Lower leg skin (tissue), 4 donors: ENCODE measurements at regions not wholly inside any gene's neighbourhood (a gene's known extent, or its start where the extent isn't known, plus 50 kb on each side); places are given as distances from the start of the nearest gene placed in this dataset.

ENCODE experiments used
- DNase-seq, 2 donors: peaks; one replicate each; pipeline ENCODE4 v3.0.0-alpha.2; 2019; ENCODE audit warnings: low spot score in 2 of 2
- H3K4me3 ChIP-seq: fragments of 200-600 bp; sonication (generic); 2 replicates; pipeline ENCODE4 v1.5.1; 2017; ENCODE audit warnings: mild to moderate bottlenecking, low read depth; ENCODE audit not compliant: poor library complexity, severe bottlenecking
- POLR2A ChIP-seq, 2 donors: fragments of 450-650 bp; IDR thresholded peaks; one replicate each; pipeline ENCODE4 v1.6.1; 2016 to 2017; ENCODE audit warnings: antibody characterized with exemption in 2 of 2, mild to moderate bottlenecking in 1 of 2, moderate library complexity in 1 of 2
- WGBS, 2 donors: methylation state at CpG; one replicate each; pipeline ENCODE4 v1.1.5; 2018; 5-methylcytosine and 5-hydroxymethylcytosine counted together
- intact Hi-C: fragments of 100-400 bp; cut with DNase I; formaldehyde crosslinking; loops from one replicate; pipeline ENCODE4 v1.15.0; 2023; ENCODE audit warnings: low total_unique reads
- TF ChIP-seq, protein P1 (sequence below), 3 donors: fragments of 450-650 bp; IDR thresholded peaks; one replicate each; pipeline ENCODE4 v1.5.1; 2016; ENCODE audit warnings: antibody characterized with exemption in 3 of 3, mild to moderate bottlenecking in 3 of 3, moderate library complexity in 2 of 3

DNA sequence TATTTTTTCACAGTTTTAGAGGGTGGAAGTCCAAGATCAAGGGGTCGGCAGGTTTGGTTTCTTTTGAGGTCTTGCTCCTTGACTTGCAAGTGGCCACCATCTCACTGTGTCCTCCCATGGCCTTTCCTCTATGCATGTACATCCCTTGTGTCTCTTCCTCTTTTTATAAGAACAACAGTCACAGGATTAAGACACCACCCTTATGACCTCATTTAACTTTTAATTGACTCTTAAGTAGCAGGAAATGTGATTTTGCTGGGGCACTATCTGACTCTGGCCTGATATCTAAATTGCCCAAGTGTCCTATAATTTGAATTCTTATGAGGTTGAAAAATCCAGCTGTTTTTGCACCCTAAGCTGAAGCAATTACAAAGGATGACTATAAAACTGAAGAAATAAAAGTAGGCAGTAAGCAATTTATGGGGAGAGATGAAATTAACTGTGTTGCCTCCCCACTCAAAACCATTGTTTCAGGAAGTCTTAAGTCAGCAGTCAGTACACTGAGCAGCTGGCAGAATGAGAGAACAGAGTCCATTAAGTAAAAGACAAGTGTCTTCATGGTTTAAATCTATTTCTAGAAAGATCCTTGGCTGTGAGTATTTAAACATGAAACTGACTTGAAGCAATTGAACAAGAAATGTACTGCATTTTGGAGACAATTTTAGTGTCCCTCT, 601.3 kb downstream of the SPRY1 start:
- WGBS, 2 donors, result 52 to 87% methylated on average over 1 of the region's 1 CpG
- H3K4me3 ChIP-seq, result no peak overlapping the region
- intact Hi-C loops, result no loop called here
- DNase-seq, result no peak
- TF ChIP-seq, protein P1, sequence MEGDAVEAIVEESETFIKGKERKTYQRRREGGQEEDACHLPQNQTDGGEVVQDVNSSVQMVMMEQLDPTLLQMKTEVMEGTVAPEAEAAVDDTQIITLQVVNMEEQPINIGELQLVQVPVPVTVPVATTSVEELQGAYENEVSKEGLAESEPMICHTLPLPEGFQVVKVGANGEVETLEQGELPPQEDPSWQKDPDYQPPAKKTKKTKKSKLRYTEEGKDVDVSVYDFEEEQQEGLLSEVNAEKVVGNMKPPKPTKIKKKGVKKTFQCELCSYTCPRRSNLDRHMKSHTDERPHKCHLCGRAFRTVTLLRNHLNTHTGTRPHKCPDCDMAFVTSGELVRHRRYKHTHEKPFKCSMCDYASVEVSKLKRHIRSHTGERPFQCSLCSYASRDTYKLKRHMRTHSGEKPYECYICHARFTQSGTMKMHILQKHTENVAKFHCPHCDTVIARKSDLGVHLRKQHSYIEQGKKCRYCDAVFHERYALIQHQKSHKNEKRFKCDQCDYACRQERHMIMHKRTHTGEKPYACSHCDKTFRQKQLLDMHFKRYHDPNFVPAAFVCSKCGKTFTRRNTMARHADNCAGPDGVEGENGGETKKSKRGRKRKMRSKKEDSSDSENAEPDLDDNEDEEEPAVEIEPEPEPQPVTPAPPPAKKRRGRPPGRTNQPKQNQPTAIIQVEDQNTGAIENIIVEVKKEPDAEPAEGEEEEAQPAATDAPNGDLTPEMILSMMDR (IDR thresholded peaks at IDR 0.05), result no peak
- no peak for TF ChIP-seq POLR2A (IDR thresholded peaks at IDR 0.05)

DNA sequence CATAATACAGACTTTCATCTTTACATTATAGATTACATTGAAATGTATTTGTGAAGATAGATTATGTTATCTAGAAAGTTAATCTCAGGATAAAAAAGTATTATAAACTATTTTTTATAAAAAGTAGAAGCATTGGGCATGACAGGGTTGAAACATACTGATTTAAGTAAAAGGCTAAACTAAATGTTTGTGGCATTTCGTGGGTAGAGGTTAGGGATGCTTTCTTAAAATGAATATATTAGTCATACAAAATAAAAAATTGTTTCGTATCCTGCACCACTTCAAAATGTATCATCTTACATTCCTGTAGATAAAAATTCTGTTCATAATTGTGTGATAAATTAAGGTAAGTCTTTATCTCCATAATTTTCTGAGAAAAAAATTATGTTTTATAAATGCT, 603.6 kb downstream of the SPRY1 start:
- no peak for DNase-seq
- WGBS, 2 donors, result 45 to 48% methylated on average over 2 of the region's 2 CpGs
- intact Hi-C loops, result no loop called here
- no peak for TF ChIP-seq POLR2A (IDR thresholded peaks at IDR 0.05)
- TF ChIP-seq, protein P1 (IDR thresholded peaks at IDR 0.05), result no peak
- H3K4me3 ChIP-seq, result no peak overlapping the region

DNA sequence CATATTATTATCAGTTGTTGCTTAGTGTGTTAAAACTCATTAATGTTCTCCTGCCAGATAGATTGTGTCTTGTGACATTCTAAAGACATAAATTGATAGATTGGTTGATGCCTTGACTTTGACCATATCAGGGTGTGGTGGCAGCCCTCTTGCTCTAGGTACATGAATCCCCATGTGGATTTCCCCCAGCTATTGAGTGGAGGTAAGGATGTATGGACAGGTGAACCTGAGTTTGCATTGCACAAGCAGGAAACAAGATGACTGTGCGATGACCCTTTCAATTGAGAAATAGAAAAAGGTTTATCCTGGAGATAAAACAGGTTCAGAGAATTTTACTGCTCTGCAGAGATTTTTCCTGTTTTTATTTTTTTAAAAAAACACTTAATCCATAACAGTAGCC, 619.2 kb downstream of the SPRY1 start:
- no peak for DNase-seq
- intact Hi-C loops, result loop anchor here (5.0 kb wide), 1 partner anchor 938 kb away; no protein-coding TSS in a partner anchor
- WGBS, 2 donors, result 36 to 98% methylated on average over 1 of the region's 1 CpG
- TF ChIP-seq, protein P1 (IDR thresholded peaks at IDR 0.05), result no peak
- no peak for TF ChIP-seq POLR2A (IDR thresholded peaks at IDR 0.05)
- no peak overlapping the region for H3K4me3 ChIP-seq

DNA sequence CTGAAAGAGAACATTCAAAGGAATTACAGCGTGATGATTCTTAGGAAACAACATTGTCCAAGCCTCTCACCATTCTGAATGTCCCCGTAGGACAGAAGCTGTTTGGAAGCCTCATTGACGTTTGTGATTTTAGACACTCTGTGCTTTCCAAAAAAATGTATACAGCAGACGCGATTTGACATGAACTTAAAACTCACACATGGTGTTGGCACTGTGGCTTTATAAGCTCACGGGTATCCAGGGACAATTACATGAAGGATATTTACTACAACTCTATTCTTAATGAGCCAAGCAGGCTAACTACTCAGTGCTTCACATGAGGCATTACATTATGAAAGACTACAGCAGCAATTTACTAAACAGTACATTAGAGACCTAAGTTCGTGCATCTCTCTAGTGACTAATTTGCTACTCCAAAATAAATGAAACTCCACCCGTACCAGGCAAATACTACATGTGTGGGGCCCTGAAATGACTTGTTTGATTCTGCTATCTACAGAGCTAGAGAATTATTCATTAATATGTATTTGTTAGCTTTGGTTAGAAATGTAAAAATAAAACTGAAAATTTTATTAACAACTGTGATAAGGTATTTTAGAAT, 620.7 kb downstream of the SPRY1 start:
- no peak for DNase-seq
- no peak overlapping the region for H3K4me3 ChIP-seq
- TF ChIP-seq, protein P1 (IDR thresholded peaks at IDR 0.05), result no peak
- TF ChIP-seq POLR2A (IDR thresholded peaks at IDR 0.05), result no peak
- intact Hi-C loops, result loop anchor here (5.0 kb wide), 1 partner anchor 940 kb away; no protein-coding TSS in a partner anchor
- WGBS, 2 donors, result 69 to 77% methylated on average over 8 of the region's 8 CpGs

DNA sequence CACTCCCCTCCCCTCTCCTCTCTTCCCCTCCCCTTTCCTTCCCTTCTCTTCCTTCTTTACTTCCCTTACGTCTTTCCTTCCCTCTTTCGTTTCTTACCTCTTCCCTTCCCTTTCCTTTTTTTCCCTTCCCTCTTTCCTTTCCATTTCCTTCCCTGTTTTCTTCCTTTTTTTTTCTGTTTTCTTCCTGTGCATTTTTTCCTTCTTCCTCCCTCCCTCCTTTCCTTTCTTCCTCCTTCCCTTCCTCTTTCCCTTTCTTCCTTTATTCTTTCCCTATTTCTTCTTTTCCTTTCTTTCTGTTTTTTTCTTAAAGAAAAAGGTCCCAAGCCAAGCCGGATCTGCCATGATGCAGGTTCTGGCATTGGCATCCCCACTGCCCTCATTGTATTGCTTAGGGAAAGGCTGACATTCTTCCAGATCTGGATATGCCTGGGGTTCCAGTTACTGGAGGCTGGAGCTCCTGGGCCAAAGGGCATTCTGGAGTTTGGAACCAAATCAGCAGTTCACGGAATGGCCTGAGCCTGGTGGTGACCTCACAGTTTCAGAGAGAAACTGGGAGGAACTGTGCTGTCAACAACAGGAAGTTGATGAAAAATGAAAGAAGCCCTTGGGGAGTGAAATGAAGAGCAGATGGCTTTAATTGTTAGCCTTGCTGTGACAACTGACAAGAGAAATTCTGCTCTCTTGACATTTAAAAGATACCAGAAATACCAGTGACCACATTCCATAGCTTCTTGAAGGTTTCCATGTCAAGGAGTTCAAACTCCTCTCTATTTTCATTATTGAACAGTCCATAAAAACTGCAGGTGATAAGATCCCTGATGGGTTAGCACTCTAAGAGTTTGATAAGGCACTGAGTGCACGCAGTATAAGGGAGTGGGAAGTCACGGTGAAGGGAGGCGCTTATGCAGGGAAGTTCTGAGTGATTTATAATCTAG, 622.1 kb downstream of the SPRY1 start:
- WGBS, 2 donors, result 47 to 60% methylated on average over 7 of the region's 7 CpGs
- H3K4me3 ChIP-seq, result no peak overlapping the region
- DNase-seq, result peak; percentile 66 to 85
- TF ChIP-seq, protein P1 (IDR thresholded peaks at IDR 0.05), result no peak
- TF ChIP-seq POLR2A (IDR thresholded peaks at IDR 0.05), result no peak
- intact Hi-C loops, result loop anchor here (5.0 kb wide), 1 partner anchor 941 kb away; no protein-coding TSS in a partner anchor
